Tibial nerve (tissue), 4 donors: ENCODE measurements at regions not wholly inside any gene's neighbourhood (a gene's known extent, or its start where the extent isn't known, plus 50 kb on each side); places are given as distances from the start of the nearest gene placed in this dataset.

Source experiments
- CTCF ChIP-seq, 5 experiments: fragments of 200-600 bp in 3 of 5; fragments of 450-650 bp in 2 of 5; sonication (generic) in 3 of 5; IDR thresholded peaks; one replicate each; pipeline ENCODE4 v1.5.1; 2016 to 2019; ENCODE audit warnings: antibody characterized with exemption in 5 of 5, mild to moderate bottlenecking in 3 of 5, moderate library complexity in 2 of 5
- EP300 ChIP-seq, 2 donors: sonication (generic); formaldehyde crosslinking; IDR thresholded peaks; one replicate each; pipeline ENCODE4 v1.6.1; 2017; ENCODE audit warnings: antibody characterized with exemption in 2 of 2, mild to moderate bottlenecking in 1 of 2

- TF ChIP-seq EP300 (IDR thresholded peaks at IDR 0.05) (no peak), CTCF (IDR thresholded peaks at IDR 0.05) (no peak)
Observed at GRCh38 chr11:103619480-103619879, 417.0 kb upstream of the DDI1 start.
